ENCODE measurements at regions not wholly inside any gene's neighbourhood (a gene's known extent, or its start where the extent isn't known, plus 50 kb on each side); places are given as distances from the start of the nearest gene placed in this dataset.

DNA sequence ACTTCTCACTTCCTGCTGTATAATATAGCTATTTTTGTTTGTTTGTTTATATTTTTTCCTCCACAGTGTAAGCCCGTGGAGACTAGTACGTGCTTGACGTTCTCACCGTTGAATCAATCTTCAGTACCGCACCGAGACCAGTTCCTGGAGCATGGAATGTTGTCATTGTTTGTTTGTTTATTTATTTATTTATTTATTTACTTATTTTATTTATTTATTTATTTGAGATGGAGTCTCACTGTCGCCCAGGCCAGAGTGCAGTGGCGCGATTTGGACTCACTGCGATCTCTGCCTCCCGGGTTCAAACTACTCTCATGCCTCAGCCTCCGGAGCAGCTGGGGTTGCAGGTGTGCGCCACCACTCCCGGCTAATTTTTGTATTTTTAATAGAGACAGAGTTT lies 506.6 kb upstream of the TMEM132C start:
- TF ChIP-seq, protein P1, sequence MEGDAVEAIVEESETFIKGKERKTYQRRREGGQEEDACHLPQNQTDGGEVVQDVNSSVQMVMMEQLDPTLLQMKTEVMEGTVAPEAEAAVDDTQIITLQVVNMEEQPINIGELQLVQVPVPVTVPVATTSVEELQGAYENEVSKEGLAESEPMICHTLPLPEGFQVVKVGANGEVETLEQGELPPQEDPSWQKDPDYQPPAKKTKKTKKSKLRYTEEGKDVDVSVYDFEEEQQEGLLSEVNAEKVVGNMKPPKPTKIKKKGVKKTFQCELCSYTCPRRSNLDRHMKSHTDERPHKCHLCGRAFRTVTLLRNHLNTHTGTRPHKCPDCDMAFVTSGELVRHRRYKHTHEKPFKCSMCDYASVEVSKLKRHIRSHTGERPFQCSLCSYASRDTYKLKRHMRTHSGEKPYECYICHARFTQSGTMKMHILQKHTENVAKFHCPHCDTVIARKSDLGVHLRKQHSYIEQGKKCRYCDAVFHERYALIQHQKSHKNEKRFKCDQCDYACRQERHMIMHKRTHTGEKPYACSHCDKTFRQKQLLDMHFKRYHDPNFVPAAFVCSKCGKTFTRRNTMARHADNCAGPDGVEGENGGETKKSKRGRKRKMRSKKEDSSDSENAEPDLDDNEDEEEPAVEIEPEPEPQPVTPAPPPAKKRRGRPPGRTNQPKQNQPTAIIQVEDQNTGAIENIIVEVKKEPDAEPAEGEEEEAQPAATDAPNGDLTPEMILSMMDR (IDR thresholded peaks at IDR 0.05): no peak
- Mint-ChIP-seq H3K27ac (ENCODE audit: unreplicated experiment) (no peak overlapping the region), H3K4me1 (ENCODE audit: unreplicated experiment) (no peaks in the 10 kb centered on the region), H3K9me3 (ENCODE audit: unreplicated experiment) (peaks cover 7% of the 10 kb centered on the region), H3K27me3 (ENCODE audit: unreplicated experiment) (no peaks in the 10 kb centered on the region), H3K4me3 (ENCODE audit: unreplicated experiment) (no peak overlapping the region), H3K36me3 (ENCODE audit: unreplicated experiment) (no peaks in the 10 kb centered on the region)
- DNase-seq (ENCODE audit: extremely low spot score, unreplicated experiment): no peak

DNA sequence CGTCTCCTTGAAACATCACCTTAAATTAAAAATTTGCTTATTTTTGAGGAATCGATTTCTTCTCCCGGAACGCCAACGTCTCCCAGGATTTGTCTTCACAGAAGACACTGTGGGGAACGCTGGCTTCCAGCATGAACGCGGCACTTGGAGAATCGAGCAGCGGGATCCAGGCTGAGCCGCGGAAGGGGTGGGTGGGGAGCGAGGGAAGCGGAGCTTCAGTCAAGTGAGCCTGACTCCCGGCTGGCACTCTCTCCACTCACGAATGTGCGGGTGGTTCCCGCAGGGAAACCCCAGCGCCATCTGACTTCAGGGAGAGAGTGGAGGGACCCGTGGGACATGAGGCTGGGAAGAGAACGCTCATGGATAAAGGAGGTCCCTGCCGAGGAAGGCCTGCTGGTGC lies 506.0 kb upstream of the TMEM132C start:
- no peak overlapping the region for H3K4me3 Mint-ChIP-seq (ENCODE audit: unreplicated experiment)
- no peaks in the 10 kb centered on the region for H3K36me3 Mint-ChIP-seq (ENCODE audit: unreplicated experiment)

DNA sequence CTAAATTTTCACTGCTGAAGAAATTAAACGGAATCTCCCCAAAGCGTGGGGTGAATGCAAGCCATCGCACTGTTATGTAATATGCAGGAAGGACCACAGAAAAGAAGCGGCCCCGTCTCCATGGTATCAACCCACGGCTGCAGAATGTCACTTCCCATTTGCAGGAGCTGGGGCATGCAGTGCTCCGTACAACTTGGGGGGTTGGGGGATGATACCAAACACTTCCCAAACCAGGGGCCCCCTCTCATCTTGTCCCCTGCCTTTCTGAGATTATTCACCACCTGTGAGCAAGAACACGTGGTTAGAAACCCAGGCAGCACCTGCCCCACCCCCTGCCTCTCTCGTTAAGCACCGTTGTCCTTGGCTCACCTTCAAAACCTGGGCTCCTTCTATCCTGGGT lies 505.1 kb upstream of the TMEM132C start:
- TF ChIP-seq, protein P1 (IDR thresholded peaks at IDR 0.05): no peak
- Mint-ChIP-seq H3K4me1 (ENCODE audit: unreplicated experiment) (no peaks in the 10 kb centered on the region), H3K27me3 (ENCODE audit: unreplicated experiment) (no peaks in the 10 kb centered on the region), H3K9me3 (ENCODE audit: unreplicated experiment) (peaks cover 3% of the 10 kb centered on the region), H3K4me3 (ENCODE audit: unreplicated experiment) (no peak overlapping the region), H3K27ac (ENCODE audit: unreplicated experiment) (no peak overlapping the region), H3K36me3 (ENCODE audit: unreplicated experiment) (no peaks in the 10 kb centered on the region)
- DNase-seq (ENCODE audit: extremely low spot score, unreplicated experiment): no peak

More for the DNA sequence above, 506.0 kb upstream of the TMEM132C start:
- Mint-ChIP-seq H3K27me3 (ENCODE audit: unreplicated experiment) (no peaks in the 10 kb centered on the region), H3K27ac (ENCODE audit: unreplicated experiment) (no peak overlapping the region), H3K9me3 (ENCODE audit: unreplicated experiment) (peaks cover 7% of the 10 kb centered on the region), H3K4me1 (ENCODE audit: unreplicated experiment) (no peaks in the 10 kb centered on the region)
- no peak for DNase-seq (ENCODE audit: extremely low spot score, unreplicated experiment)
- TF ChIP-seq, protein P1 (IDR thresholded peaks at IDR 0.05): no peak

DNA sequence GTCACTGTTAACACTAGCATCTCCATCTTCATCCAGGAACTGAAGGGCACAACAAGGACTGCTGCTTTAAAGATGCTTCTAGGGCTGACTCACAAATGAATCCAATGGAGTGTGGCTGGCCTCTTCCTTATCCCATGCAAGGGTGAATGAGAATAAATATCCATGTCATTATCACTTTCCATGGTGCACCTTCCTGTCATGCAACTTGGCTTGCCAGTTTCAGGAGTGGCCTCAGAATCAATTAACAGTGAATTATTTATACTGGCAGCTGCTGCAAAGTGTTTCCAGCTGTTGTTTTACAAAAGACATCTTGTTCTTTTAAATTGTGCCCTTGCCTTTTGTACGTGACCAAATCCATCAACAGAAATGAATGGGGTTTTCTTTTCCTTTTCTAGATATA lies 499.3 kb upstream of the TMEM132C start:
- Mint-ChIP-seq H3K4me1 (ENCODE audit: unreplicated experiment) (no peaks in the 10 kb centered on the region), H3K9me3 (ENCODE audit: unreplicated experiment) (peaks cover 3% of the 10 kb centered on the region), H3K4me3 (ENCODE audit: unreplicated experiment) (no peak overlapping the region), H3K36me3 (ENCODE audit: unreplicated experiment) (no peaks in the 10 kb centered on the region), H3K27me3 (ENCODE audit: unreplicated experiment) (peaks cover 4% of the 10 kb centered on the region), H3K27ac (ENCODE audit: unreplicated experiment) (no peak overlapping the region)
- DNase-seq (ENCODE audit: extremely low spot score, unreplicated experiment): no peak
- TF ChIP-seq, protein P1 (IDR thresholded peaks at IDR 0.05): no peak

DNA sequence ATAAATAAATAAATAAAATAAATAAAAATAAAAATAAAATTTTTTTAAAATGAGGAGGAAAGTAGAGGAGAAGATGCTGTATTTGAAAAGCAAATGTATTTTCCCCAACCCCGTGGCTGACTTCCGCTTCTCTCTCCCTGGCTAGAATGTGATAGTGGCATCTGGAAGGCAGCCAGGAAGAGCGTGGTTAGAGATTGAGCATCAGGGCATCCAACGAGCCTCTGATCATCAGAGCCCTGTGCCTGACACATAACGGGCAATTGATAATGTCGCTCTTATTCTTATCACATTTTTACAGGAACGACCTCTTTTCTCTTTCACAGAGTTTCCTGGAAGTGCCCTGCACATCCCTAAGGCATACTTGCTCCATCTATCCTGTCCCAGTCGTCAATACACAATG lies 496.9 kb upstream of the TMEM132C start:
- H3K9me3 Mint-ChIP-seq (ENCODE audit: unreplicated experiment): no peaks in the 10 kb centered on the region
- H3K4me1 Mint-ChIP-seq (ENCODE audit: unreplicated experiment): no peaks in the 10 kb centered on the region
- TF ChIP-seq, protein P1 (IDR thresholded peaks at IDR 0.05): no peak
- no peak for DNase-seq (ENCODE audit: extremely low spot score, unreplicated experiment)
- H3K27ac Mint-ChIP-seq (ENCODE audit: unreplicated experiment): no peak overlapping the region
- H3K4me3 Mint-ChIP-seq (ENCODE audit: unreplicated experiment): no peak overlapping the region
- peaks cover 4% of the 10 kb centered on the region for H3K27me3 Mint-ChIP-seq (ENCODE audit: unreplicated experiment)
- H3K36me3 Mint-ChIP-seq (ENCODE audit: unreplicated experiment): no peaks in the 10 kb centered on the region

All from osteocyte (in vitro differentiated cells).